HEK293 (cell line): ENCODE measurements at regions not wholly inside any gene's neighbourhood (a gene's known extent, or its start where the extent isn't known, plus 50 kb on each side); places are given as distances from the start of the nearest gene placed in this dataset.

Experiments used
- CTCF ChIA-PET: fragments of 350-600 bp; formaldehyde crosslinking; extraction: SDS; loops from one replicate; lab custom pipeline; 2021; ENCODE audit warnings: antibody characterized with exemption; lab: Yijun Ruan, JAX
- POLR2A ChIA-PET: fragments of 300-600 bp; formaldehyde crosslinking; extraction: SDS; loops from one replicate; lab custom pipeline; 2020; ENCODE audit warnings: antibody characterized with exemption, inconsistent platforms; lab: Yijun Ruan, JAX
- H3K27ac ChIP-seq: fragments of 200-500 bp; sonication (Bioruptor generic); 2 replicates; pipeline ENCODE4 v1.5.1; 2014; ENCODE audit warnings: low read depth, low read length, control low read depth, inconsistent platforms; ENCODE audit errors: extremely low read depth
- H3K36me3 ChIP-seq, 2 experiments: fragments of 200-500 bp in 1 of 2; sonication (Bioruptor generic) in 1 of 2; 1 replicate in 1 of 2; 2 replicates in 1 of 2; pipeline ENCODE4 v1.5.1; 2014 to 2017; ENCODE audit warnings: inconsistent platforms in 2 of 2, low read length in 2 of 2; ENCODE audit not compliant: control insufficient read depth in 2 of 2, insufficient read depth in 1 of 2
- H3K4me1 ChIP-seq: fragments of 200-500 bp; sonication (Bioruptor generic); 2 replicates; pipeline ENCODE4 v1.5.1; 2014; ENCODE audit warnings: mild to moderate bottlenecking, low read length, inconsistent platforms; ENCODE audit not compliant: control insufficient read depth, insufficient read depth
- H3K4me3 ChIP-seq: 2 replicates; pipeline ENCODE4 v1.5.1; 2011; ENCODE audit warnings: low read depth, mild to moderate bottlenecking, control low read depth, low read length, moderate library complexity
- H3K9me3 ChIP-seq: fragments of 200-500 bp; sonication (Bioruptor generic); 2 replicates; pipeline ENCODE4 v1.5.1; 2014; ENCODE audit warnings: low read depth, low read length, inconsistent platforms; ENCODE audit not compliant: control insufficient read depth, insufficient read depth
- GFI1B ChIP-seq: fragments of 450-650 bp; formaldehyde crosslinking; IDR thresholded peaks from 2 replicates; pipeline ENCODE4 v1.5.1; 2016; ENCODE audit warnings: missing biosample characterization, missing genetic modification characterization
- OSR2 ChIP-seq: fragments of 450-650 bp; formaldehyde crosslinking; IDR thresholded peaks from 2 replicates; pipeline ENCODE4 v1.5.1; 2016; ENCODE audit warnings: missing biosample characterization, missing genetic modification characterization
- SETDB1 ChIP-seq: IDR thresholded peaks from one replicate; pipeline ENCODE4 v1.6.1; 2017; ENCODE audit warnings: mild to moderate bottlenecking, low read length, moderate library complexity, mixed read lengths; ENCODE audit not compliant: insufficient read length
- SP3 ChIP-seq: fragments of 450-650 bp; formaldehyde crosslinking; IDR thresholded peaks from 2 replicates; pipeline ENCODE4 v1.5.1; 2016; ENCODE audit warnings: missing biosample characterization, missing genetic modification characterization
- TCF7L2 ChIP-seq: IDR thresholded peaks from 2 replicates; pipeline ENCODE4 v1.6.1; 2011; ENCODE audit warnings: low read depth, mild to moderate bottlenecking, inconsistent platforms, low read length, moderate library complexity, borderline replicate concordance
- ZFP41 ChIP-seq: fragments of 450-650 bp; formaldehyde crosslinking; IDR thresholded peaks from 2 replicates; pipeline ENCODE4 v1.5.1; 2016; ENCODE audit warnings: missing biosample characterization, missing genetic modification characterization, borderline replicate concordance
- ZNF302 ChIP-seq: fragments of 450-650 bp; formaldehyde crosslinking; IDR thresholded peaks from 2 replicates; pipeline ENCODE4 v1.5.1; 2016; ENCODE audit warnings: missing biosample characterization, missing genetic modification characterization, low read depth
- ZNF341 ChIP-seq: fragments of 450-650 bp; formaldehyde crosslinking; IDR thresholded peaks from 2 replicates; pipeline ENCODE4; 2016; ENCODE audit warnings: low read depth, missing biosample characterization, missing genetic modification characterization
- ZNF354C ChIP-seq: fragments of 450-650 bp; formaldehyde crosslinking; IDR thresholded peaks from 2 replicates; pipeline ENCODE4 v1.5.1; 2016; ENCODE audit warnings: missing biosample characterization, missing genetic modification characterization, low read depth, borderline replicate concordance
- ZNF433 ChIP-seq: fragments of 450-650 bp; formaldehyde crosslinking; IDR thresholded peaks from 2 replicates; pipeline ENCODE4 v1.5.1; 2016; ENCODE audit warnings: missing biosample characterization, missing genetic modification characterization, low read depth
- ZNF658 ChIP-seq: fragments of 450-650 bp; formaldehyde crosslinking; IDR thresholded peaks from 2 replicates; pipeline ENCODE4; 2016; ENCODE audit warnings: missing biosample characterization, missing genetic modification characterization
- ZNF704 ChIP-seq: fragments of 450-650 bp; formaldehyde crosslinking; IDR thresholded peaks from 2 replicates; pipeline ENCODE4 v1.5.1; 2016; ENCODE audit warnings: missing biosample characterization, missing genetic modification characterization
- ZNF76 ChIP-seq: fragments of 450-650 bp; formaldehyde crosslinking; IDR thresholded peaks from 2 replicates; pipeline ENCODE4; 2016; ENCODE audit warnings: low read depth, missing biosample characterization, missing genetic modification characterization, borderline replicate concordance
- ZNF776 ChIP-seq: fragments of 450-650 bp; formaldehyde crosslinking; IDR thresholded peaks from 2 replicates; pipeline ENCODE4 v1.5.0; 2017; ENCODE audit warnings: missing biosample characterization, missing genetic modification characterization, borderline replicate concordance
- ZNF777 ChIP-seq: fragments of 450-650 bp; formaldehyde crosslinking; IDR thresholded peaks from 2 replicates; pipeline ENCODE4 v1.5.1; 2017; ENCODE audit warnings: missing biosample characterization, missing genetic modification characterization, borderline replicate concordance
- ZNF791 ChIP-seq: fragments of 450-650 bp; formaldehyde crosslinking; IDR thresholded peaks from 2 replicates; pipeline ENCODE4 v1.5.1; 2016; ENCODE audit warnings: missing biosample characterization, missing genetic modification characterization
- TF ChIP-seq, protein P1 (sequence below): fragments of 450-650 bp; formaldehyde crosslinking; IDR thresholded peaks from 2 replicates; pipeline ENCODE4 v1.5.1; 2017; ENCODE audit warnings: missing biosample characterization, missing genetic modification characterization
- TF ChIP-seq, protein P2 (sequence below): IDR thresholded peaks from 2 replicates; pipeline ENCODE4 v1.6.1; 2011; ENCODE audit warnings: mild to moderate bottlenecking, low read depth, low read length, borderline replicate concordance
- TF ChIP-seq, protein P3 (sequence below): fragments of 450-650 bp; formaldehyde crosslinking; IDR thresholded peaks from 2 replicates; pipeline ENCODE4 v1.5.1; 2016; ENCODE audit warnings: missing biosample characterization, missing genetic modification characterization, low read depth
- TF ChIP-seq, protein P4 (sequence below): fragments of 450-650 bp; formaldehyde crosslinking; IDR thresholded peaks from 2 replicates; pipeline ENCODE4 v1.5.1; 2016; ENCODE audit warnings: missing biosample characterization, missing genetic modification characterization

DNA sequence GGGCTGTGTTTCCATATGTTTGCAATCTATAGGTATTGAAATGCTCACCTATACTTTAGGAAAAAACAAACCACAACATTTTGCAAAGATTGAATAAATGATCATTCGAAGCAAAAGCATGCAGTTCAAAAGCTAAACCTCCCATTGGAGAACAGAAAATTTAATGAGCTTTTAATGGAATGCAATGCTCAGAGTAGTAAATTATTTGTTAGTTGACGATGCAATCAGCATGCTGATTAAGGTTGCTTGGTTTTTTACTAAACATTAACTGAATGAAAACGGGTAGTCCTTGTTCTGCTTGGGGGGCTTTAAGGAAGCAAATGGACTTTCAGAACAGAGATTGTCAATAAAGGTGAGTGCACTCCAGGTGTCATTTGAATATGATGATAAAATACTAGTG is 123.3 kb upstream of the TMEM161B start:
- no peaks in the 10 kb centered on the region for H3K9me3 ChIP-seq
- ChIA-PET CTCF (interaction anchor here (0.5 kb wide), 1 partner anchor 74 kb away, joined by 5 read pairs; no protein-coding TSS in a partner anchor), POLR2A (no interaction called here)
- H3K36me3 ChIP-seq = no peaks in the 10 kb centered on the region
- peaks cover 17% of the 10 kb centered on the region for H3K4me1 ChIP-seq
- H3K4me3 ChIP-seq = no peak overlapping the region
- no peak for TF ChIP-seq ZNF76
- no peak overlapping the region for H3K27ac ChIP-seq

DNA sequence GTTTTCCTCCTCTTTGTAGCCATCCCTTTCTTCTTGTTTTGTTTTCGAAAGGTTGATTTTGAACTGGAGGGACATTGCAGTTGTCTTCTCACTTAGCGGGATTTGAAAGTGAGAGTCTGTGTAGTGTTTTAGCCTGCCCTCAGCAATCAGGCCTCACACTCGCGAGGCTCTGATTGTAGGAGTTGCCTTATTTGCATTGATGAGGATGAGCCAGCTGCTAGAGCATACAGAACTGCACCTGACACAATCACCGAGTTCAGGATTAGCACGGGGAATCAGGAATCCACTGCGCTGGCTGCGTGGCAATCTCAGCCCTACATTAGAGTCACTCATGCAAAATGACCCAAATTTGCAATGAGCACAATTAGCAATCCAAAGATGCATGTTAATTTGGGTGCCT is 122.5 kb upstream of the TMEM161B start:
- Histone ChIP-seq H3K4me1 (peaks cover 17% of the 10 kb centered on the region), H3K9me3 (no peaks in the 10 kb centered on the region), H3K27ac (no peak overlapping the region), H3K36me3 (no peaks in the 10 kb centered on the region), H3K4me3 (no peak overlapping the region)
- POLR2A ChIA-PET = no interaction called here
- TF ChIP-seq, protein P1, sequence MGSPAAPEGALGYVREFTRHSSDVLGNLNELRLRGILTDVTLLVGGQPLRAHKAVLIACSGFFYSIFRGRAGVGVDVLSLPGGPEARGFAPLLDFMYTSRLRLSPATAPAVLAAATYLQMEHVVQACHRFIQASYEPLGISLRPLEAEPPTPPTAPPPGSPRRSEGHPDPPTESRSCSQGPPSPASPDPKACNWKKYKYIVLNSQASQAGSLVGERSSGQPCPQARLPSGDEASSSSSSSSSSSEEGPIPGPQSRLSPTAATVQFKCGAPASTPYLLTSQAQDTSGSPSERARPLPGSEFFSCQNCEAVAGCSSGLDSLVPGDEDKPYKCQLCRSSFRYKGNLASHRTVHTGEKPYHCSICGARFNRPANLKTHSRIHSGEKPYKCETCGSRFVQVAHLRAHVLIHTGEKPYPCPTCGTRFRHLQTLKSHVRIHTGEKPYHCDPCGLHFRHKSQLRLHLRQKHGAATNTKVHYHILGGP = no peak
- no peak for TF ChIP-seq SP3 (tag by site-specific recombination)
- no peak for TF ChIP-seq TCF7L2
- TF ChIP-seq ZNF658 (tag by site-specific recombination) = no peak
- TF ChIP-seq ZNF704 (tag by site-specific recombination) = no peak
- TF ChIP-seq, protein P2, sequence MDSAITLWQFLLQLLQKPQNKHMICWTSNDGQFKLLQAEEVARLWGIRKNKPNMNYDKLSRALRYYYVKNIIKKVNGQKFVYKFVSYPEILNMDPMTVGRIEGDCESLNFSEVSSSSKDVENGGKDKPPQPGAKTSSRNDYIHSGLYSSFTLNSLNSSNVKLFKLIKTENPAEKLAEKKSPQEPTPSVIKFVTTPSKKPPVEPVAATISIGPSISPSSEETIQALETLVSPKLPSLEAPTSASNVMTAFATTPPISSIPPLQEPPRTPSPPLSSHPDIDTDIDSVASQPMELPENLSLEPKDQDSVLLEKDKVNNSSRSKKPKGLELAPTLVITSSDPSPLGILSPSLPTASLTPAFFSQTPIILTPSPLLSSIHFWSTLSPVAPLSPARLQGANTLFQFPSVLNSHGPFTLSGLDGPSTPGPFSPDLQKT = no peak
- TF ChIP-seq ZNF776 = no peak
- TF ChIP-seq ZNF341 (tag by site-specific recombination) = no peak
- TF ChIP-seq, protein P3, sequence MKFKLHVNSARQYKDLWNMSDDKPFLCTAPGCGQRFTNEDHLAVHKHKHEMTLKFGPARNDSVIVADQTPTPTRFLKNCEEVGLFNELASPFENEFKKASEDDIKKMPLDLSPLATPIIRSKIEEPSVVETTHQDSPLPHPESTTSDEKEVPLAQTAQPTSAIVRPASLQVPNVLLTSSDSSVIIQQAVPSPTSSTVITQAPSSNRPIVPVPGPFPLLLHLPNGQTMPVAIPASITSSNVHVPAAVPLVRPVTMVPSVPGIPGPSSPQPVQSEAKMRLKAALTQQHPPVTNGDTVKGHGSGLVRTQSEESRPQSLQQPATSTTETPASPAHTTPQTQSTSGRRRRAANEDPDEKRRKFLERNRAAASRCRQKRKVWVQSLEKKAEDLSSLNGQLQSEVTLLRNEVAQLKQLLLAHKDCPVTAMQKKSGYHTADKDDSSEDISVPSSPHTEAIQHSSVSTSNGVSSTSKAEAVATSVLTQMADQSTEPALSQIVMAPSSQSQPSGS (tag by site-specific recombination) = no peak
- TF ChIP-seq ZNF354C (tag by site-specific recombination) = no peak
- TF ChIP-seq ZFP41 (tag by site-specific recombination) = no peak
- no peak for TF ChIP-seq ZNF433 (tag by site-specific recombination)
- TF ChIP-seq, protein P4, sequence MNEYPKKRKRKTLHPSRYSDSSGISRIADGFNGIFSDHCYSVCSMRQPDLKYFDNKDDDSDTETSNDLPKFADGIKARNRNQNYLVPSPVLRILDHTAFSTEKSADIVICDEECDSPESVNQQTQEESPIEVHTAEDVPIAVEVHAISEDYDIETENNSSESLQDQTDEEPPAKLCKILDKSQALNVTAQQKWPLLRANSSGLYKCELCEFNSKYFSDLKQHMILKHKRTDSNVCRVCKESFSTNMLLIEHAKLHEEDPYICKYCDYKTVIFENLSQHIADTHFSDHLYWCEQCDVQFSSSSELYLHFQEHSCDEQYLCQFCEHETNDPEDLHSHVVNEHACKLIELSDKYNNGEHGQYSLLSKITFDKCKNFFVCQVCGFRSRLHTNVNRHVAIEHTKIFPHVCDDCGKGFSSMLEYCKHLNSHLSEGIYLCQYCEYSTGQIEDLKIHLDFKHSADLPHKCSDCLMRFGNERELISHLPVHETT (tag by site-specific recombination) = no peak
- CTCF ChIA-PET = no interaction called here

GRCh38 chr5:88390481-88390880 is 121.8 kb upstream of the TMEM161B start:
- Histone ChIP-seq H3K9me3 (no peaks in the 10 kb centered on the region), H3K36me3 (no peaks in the 10 kb centered on the region), H3K27ac (no peak overlapping the region), H3K4me3 (no peak overlapping the region), H3K4me1 (peaks cover 17% of the 10 kb centered on the region)
- TF ChIP-seq ZNF302 (tag by site-specific recombination) (no peak), SETDB1 (no peak), GFI1B (tag by site-specific recombination) (no peak), ZNF791 (tag by site-specific recombination) (no peak), OSR2 (no peak), ZNF777 (no peak)
- CTCF ChIA-PET = no interaction called here
- POLR2A ChIA-PET = no interaction called here
